Endothelial cell (in vitro differentiated cells): ENCODE measurements at regions not wholly inside any gene's neighbourhood (a gene's known extent, or its start where the extent isn't known, plus 50 kb on each side); places are given as distances from the start of the nearest gene placed in this dataset.

ENCODE experiments used
- DNase-seq: peaks from one replicate; pipeline ENCODE4 v3.0.0; 2021; ENCODE audit warnings: low spot score
- H3K27ac Mint-ChIP-seq: one replicate; pipeline ENCODE4 v1.8.0; 2021; ENCODE audit warnings: mixed read lengths, inconsistent platforms; ENCODE audit not compliant: unreplicated experiment
- H3K27me3 Mint-ChIP-seq: one replicate; pipeline ENCODE4 v1.8.0; 2021; ENCODE audit warnings: mild to moderate bottlenecking, moderate library complexity, mixed read lengths, inconsistent platforms; ENCODE audit not compliant: unreplicated experiment
- H3K36me3 Mint-ChIP-seq: one replicate; pipeline ENCODE4 v1.8.0; 2021; ENCODE audit warnings: mild to moderate bottlenecking, low read depth, mixed read lengths, inconsistent platforms; ENCODE audit not compliant: unreplicated experiment
- H3K4me1 Mint-ChIP-seq: one replicate; pipeline ENCODE4 v1.8.0; 2021; ENCODE audit warnings: mild to moderate bottlenecking, mixed read lengths, inconsistent platforms; ENCODE audit not compliant: unreplicated experiment
- H3K4me3 Mint-ChIP-seq: one replicate; pipeline ENCODE4 v1.8.0; 2021; ENCODE audit warnings: mild to moderate bottlenecking, mixed read lengths, inconsistent platforms; ENCODE audit not compliant: unreplicated experiment
- H3K9me3 Mint-ChIP-seq: one replicate; pipeline ENCODE4 v1.8.0; 2021; ENCODE audit warnings: mixed read lengths, inconsistent platforms; ENCODE audit not compliant: unreplicated experiment
- CTCF ChIP-seq: fragments of 200-600 bp; sonication (generic); IDR thresholded peaks from one replicate; pipeline ENCODE4 v1.5.0; 2021; ENCODE audit warnings: antibody characterized with exemption; ENCODE audit not compliant: unreplicated experiment

- DNase-seq: no peak
- Mint-ChIP-seq H3K27ac (no peak overlapping the region), H3K4me3 (no peak overlapping the region), H3K9me3 (no peaks in the 10 kb centered on the region), H3K36me3 (no peaks in the 10 kb centered on the region), H3K4me1 (no peaks in the 10 kb centered on the region), H3K27me3 (no peaks in the 10 kb centered on the region)
- TF ChIP-seq CTCF: no peak
Observed at GRCh38 chr16:9541723-9542122, 450.3 kb downstream of the HAPSTR1 start.

GRCh38 chr16:9542165-9542755 lies 450.8 kb downstream of the HAPSTR1 start:
- no peaks in the 10 kb centered on the region for H3K36me3 Mint-ChIP-seq
- no peaks in the 10 kb centered on the region for H3K4me1 Mint-ChIP-seq
- H3K27me3 Mint-ChIP-seq: no peaks in the 10 kb centered on the region
- no peak overlapping the region for H3K27ac Mint-ChIP-seq
- no peaks in the 10 kb centered on the region for H3K9me3 Mint-ChIP-seq
- no peak for TF ChIP-seq CTCF
- no peak for DNase-seq
- H3K4me3 Mint-ChIP-seq: no peak overlapping the region

GRCh38 chr16:9545522-9546437 lies 454.3 kb downstream of the HAPSTR1 start:
- H3K4me3 Mint-ChIP-seq: no peak overlapping the region
- no peaks in the 10 kb centered on the region for H3K4me1 Mint-ChIP-seq
- H3K9me3 Mint-ChIP-seq: no peaks in the 10 kb centered on the region
- H3K36me3 Mint-ChIP-seq: no peaks in the 10 kb centered on the region
- H3K27me3 Mint-ChIP-seq: peaks cover 2% of the 10 kb centered on the region
- DNase-seq: no peak
- TF ChIP-seq CTCF: no peak
- no peak overlapping the region for H3K27ac Mint-ChIP-seq

- no peak overlapping the region for H3K4me3 Mint-ChIP-seq
- H3K27ac Mint-ChIP-seq: no peak overlapping the region
- H3K27me3 Mint-ChIP-seq: peaks cover 2% of the 10 kb centered on the region
- TF ChIP-seq CTCF: no peak
- DNase-seq: no peak
- H3K36me3 Mint-ChIP-seq: no peaks in the 10 kb centered on the region
- H3K4me1 Mint-ChIP-seq: no peaks in the 10 kb centered on the region
- no peaks in the 10 kb centered on the region for H3K9me3 Mint-ChIP-seq
Observed at GRCh38 chr16:9546438-9546786, 455.0 kb downstream of the HAPSTR1 start.

GRCh38 chr16:9549487-9549886 lies 458.0 kb downstream of the HAPSTR1 start:
- DNase-seq: no peak
- Mint-ChIP-seq H3K27me3 (peaks cover 2% of the 10 kb centered on the region), H3K36me3 (no peaks in the 10 kb centered on the region), H3K4me1 (peaks cover 3% of the 10 kb centered on the region), H3K27ac (no peak overlapping the region), H3K4me3 (no peak overlapping the region), H3K9me3 (no peaks in the 10 kb centered on the region)
- no peak for TF ChIP-seq CTCF
